Kidney (tissue), 13 donors: ENCODE measurements at regions not wholly inside any gene's neighbourhood (a gene's known extent, or its start where the extent isn't known, plus 50 kb on each side); places are given as distances from the start of the nearest gene placed in this dataset.

Experiments
- DNase-seq, 5 donors: peaks; one replicate each; pipeline ENCODE4 v3.0.0-alpha.2; 2013 to 2020
- FAIRE-seq: peaks from 2 replicates; lab custom pipeline; 2012; peaks lifted over from hg19 to GRCh38; lab: Jason Lieb, UNC
- H3K27ac ChIP-seq, 2 donors: one replicate each; pipeline ENCODE4 v1.7.0; 2013; ENCODE audit warnings: low read depth in 2 of 2, low read length in 2 of 2, inconsistent platforms in 1 of 2
- H3K27me3 ChIP-seq: one replicate; pipeline ENCODE4 v1.7.1; 2013; ENCODE audit warnings: low read length, inconsistent platforms; ENCODE audit not compliant: control insufficient read depth, insufficient read depth
- H3K36me3 ChIP-seq, 3 donors: one replicate each; pipeline versions ENCODE4 v1.7.0 to v1.7.1; 2013; ENCODE audit warnings: low read length in 3 of 3, control low read depth in 1 of 3, inconsistent platforms in 1 of 3; ENCODE audit not compliant: insufficient read depth in 3 of 3, control insufficient read depth in 2 of 3
- H3K4me1 ChIP-seq, 3 donors: one replicate each; pipeline versions ENCODE4 v1.7.0 to v1.7.1; 2013; ENCODE audit warnings: low read length in 3 of 3, inconsistent platforms in 1 of 3, low read depth in 1 of 3; ENCODE audit not compliant: control insufficient read depth in 2 of 3, insufficient read depth in 2 of 3
- H3K4me3 ChIP-seq, 3 donors: one replicate each; pipeline versions ENCODE4 v1.7.0 to v1.8.1; 2013; ENCODE audit warnings: low read length in 3 of 3, control low read depth in 1 of 3, inconsistent platforms in 1 of 3
- H3K9ac ChIP-seq, 3 donors: one replicate each; pipeline versions ENCODE4 v1.7.0 to v1.7.1; 2013; ENCODE audit warnings: low read length in 3 of 3, control low read depth in 1 of 3, inconsistent platforms in 1 of 3
- H3K9me3 ChIP-seq, 3 donors: one replicate each; pipeline versions ENCODE4 v1.7.0 to v1.7.1; 2013; ENCODE audit warnings: low read length in 3 of 3, control low read depth in 1 of 3, inconsistent platforms in 1 of 3; ENCODE audit not compliant: control insufficient read depth in 2 of 3, insufficient read depth in 1 of 3
- CTCF ChIP-seq: IDR thresholded peaks from 3 replicates; pipeline ENCODE4 v1.5.1; 2012; ENCODE audit warnings: mild to moderate bottlenecking, moderate library complexity, borderline replicate concordance; ENCODE audit not compliant: insufficient read depth; ENCODE audit errors: extremely low read depth
- intact Hi-C: fragments of 100-400 bp; cut with DNase I; formaldehyde crosslinking; loops from one replicate; pipeline ENCODE4 v1.11.1; 2022
- donor health status: control.
- donor health status: control.
- donor health status: control.
- donor health status: control.
- donor health status: control.
- donor health status: DM: yes; HTN: yes; CAD: no.
- donor health status: Normal renal cell carcinoma (clear cell type).

GRCh38 chr1:203403586-203403985, 52.7 kb upstream of the FMOD start:
- H3K27ac ChIP-seq: peak overlapping the region in 1 of 2 donors; percentile 62
- no peak for DNase-seq
- H3K27me3 ChIP-seq: no peaks in the 10 kb centered on the region
- no peak overlapping the region for H3K4me3 ChIP-seq
- peaks cover 0 to 4% (median 0%) of the 10 kb centered on the region in 3 donors for H3K4me1 ChIP-seq
- intact Hi-C loops: no loop called here
- TF ChIP-seq CTCF: no peak
- H3K9me3 ChIP-seq: no peaks in the 10 kb centered on the region
- H3K36me3 ChIP-seq: no peaks in the 10 kb centered on the region
- H3K9ac ChIP-seq: no peak overlapping the region
- no peak for FAIRE-seq

- H3K27ac ChIP-seq: no peak overlapping the region
Measured at GRCh38 chr1:203404546-203404945, 53.6 kb upstream of the FMOD start.

GRCh38 chr1:203405703-203406438, 54.9 kb upstream of the FMOD start:
- Histone ChIP-seq H3K9ac (no peak overlapping the region), H3K36me3 (no peaks in the 10 kb centered on the region), H3K27me3 (no peaks in the 10 kb centered on the region), H3K27ac (peak overlapping the region in 1 of 2 donors; percentile 38), H3K4me3 (no peak overlapping the region), H3K4me1 (peaks cover 0 to 4% (median 0%) of the 10 kb centered on the region in 3 donors), H3K9me3 (no peaks in the 10 kb centered on the region)
- TF ChIP-seq CTCF: no peak
- intact Hi-C loops: no loop called here
- DNase-seq (no peak), FAIRE-seq (no peak)

More at GRCh38 chr1:203404546-203404945, 53.6 kb upstream of the FMOD start:
- DNase-seq: no peak
- Histone ChIP-seq H3K9me3 (no peaks in the 10 kb centered on the region), H3K27me3 (no peaks in the 10 kb centered on the region), H3K36me3 (no peaks in the 10 kb centered on the region), H3K9ac (no peak overlapping the region), H3K4me3 (no peak overlapping the region), H3K4me1 (peaks cover 0 to 4% (median 0%) of the 10 kb centered on the region in 3 donors)
- no peak for TF ChIP-seq CTCF
- no peak for FAIRE-seq
- intact Hi-C loops: no loop called here
